ENCODE measurements at regions not wholly inside any gene's neighbourhood (a gene's known extent, or its start where the extent isn't known, plus 50 kb on each side); places are given as distances from the start of the nearest gene placed in this dataset.
"Not testable (repeated sequence)": the region's sequence is repeated elsewhere in the genome, so short reads cannot be mapped to it uniquely, and the experiment has no call there.

GRCh38 chr2:144774809-144775208 is 254.9 kb upstream of the ZEB2 start:
- DNase-seq (ENCODE audit: extremely low read depth, low read depth) = no peak

DNA sequence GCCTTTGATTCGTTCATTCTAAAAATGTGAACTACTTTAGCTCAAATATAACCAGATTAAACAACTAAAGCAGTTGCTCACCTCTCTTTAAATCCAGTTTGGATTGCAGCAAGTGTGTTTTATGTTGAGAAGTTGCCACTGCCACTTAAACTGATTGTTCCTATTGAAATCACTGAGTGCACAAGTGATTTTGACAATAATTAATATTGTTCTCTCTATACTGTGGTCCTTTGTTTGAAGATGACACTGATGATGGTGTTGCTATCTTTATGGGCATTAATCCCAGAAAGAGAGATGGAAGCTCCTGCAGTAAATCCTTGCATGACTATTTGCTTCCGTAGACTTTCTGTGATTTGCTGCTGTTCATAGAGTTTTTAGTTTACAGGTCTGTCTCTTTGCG is 251.4 kb upstream of the ZEB2 start:
- no peak for DNase-seq (ENCODE audit: extremely low read depth, low read depth)

DNA sequence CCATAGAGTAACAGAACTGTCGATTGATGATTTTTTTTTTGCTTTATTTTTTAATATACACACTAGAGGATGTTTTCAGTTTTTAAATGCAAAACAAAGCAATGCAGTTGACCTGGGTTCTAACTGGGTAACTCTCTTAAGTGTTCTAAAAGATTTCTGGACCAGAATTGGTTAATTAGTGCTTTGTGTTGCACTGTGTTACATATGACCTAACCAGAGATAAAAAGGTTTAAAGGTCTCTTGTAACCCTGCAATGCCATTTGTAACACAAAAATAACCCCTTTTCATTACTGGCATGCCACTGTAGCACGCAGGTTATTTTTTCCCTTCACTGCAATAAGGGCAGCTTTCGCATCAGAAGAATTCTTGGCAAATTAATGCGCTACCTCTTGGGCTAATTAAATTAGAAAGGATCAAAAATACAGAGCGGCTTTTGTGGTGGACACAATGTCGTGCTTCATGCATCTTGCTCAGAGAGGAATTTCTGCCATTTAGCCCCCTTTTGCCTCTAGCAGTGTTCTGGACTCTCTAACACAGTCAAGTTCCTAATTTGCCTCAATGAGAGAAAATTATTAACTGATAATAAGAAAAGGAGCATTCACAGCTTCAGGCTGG is 250.8 kb upstream of the ZEB2 start:
- no peak for DNase-seq (ENCODE audit: extremely low read depth, low read depth)

- not testable (repeated sequence) for DNase-seq (ENCODE audit: extremely low read depth, low read depth)
These were observed 241.0 kb upstream of the ZEB2 start for GRCh38 chr2:144760939-144761338.

GRCh38 chr2:144759746-144760145 is 239.8 kb upstream of the ZEB2 start:
- DNase-seq (ENCODE audit: extremely low read depth, low read depth) = no peak

DNA sequence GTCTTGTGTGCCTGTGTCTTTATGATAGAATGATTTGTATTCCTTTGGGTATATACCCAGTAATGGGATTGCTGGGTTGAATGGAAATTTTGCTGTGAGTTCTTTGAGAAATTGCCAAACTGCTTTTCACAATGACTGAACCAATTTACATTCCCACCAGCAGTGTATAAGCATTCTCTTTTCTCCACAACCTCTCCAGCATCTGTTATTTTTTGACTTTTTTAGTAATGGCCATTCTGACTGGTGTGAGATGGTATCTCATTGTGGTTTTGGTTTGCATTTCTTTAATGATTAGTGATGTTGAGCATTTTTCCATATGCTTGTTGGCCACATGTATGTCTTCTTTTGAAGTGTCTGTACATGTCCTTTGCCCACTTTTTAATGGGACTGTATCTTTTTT is 238.3 kb upstream of the ZEB2 start:
- not testable (repeated sequence) for DNase-seq (ENCODE audit: extremely low read depth, low read depth)

- DNase-seq (ENCODE audit: extremely low read depth, low read depth) = no peak
These were observed 233.5 kb upstream of the ZEB2 start for GRCh38 chr2:144753416-144753815.

DNA sequence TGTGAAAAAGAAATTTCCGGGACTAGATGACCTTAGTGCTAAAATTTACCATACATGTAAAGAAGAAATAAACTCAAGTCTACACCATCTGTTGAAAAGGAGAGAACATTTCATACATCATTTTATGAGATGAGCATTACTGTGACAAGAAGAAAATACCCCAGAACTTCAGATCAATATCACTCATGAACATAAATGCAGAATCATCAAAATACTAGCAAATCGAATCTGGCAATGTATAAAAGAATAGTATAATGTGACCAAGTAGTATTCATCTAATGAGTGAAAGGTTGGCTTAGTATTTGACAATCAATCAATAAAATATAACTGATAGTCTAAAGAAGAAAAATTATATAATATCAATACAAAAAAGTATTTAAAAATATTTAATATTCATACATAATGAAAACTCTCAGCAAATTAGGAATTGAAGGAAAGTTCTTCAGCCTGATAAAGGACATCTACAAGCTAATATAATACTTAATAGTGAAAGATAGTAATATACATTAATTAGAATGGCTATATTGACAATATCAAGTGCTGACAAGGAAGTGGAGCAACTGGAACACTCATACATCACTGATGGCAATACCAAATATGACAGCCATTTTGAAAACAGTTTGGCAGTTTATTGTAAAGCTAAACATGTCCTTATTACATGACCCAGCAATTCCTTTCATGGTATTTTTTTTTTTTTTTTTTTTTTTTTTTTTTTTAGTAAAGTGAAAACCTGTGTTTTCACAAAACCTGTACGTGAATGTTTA is 231.4 kb upstream of the ZEB2 start:
- no peak for DNase-seq (ENCODE audit: extremely low read depth, low read depth)

GRCh38 chr2:144749188-144749587 is 229.3 kb upstream of the ZEB2 start:
- no peak for DNase-seq (ENCODE audit: extremely low read depth, low read depth)

- no peak for DNase-seq (ENCODE audit: extremely low read depth, low read depth)
These were observed 228.5 kb upstream of the ZEB2 start for GRCh38 chr2:144748443-144748842.

GRCh38 chr2:144747571-144747970 is 227.7 kb upstream of the ZEB2 start:
- no peak for DNase-seq (ENCODE audit: extremely low read depth, low read depth)

GRCh38 chr2:144745424-144745823 is 225.5 kb upstream of the ZEB2 start:
- DNase-seq (ENCODE audit: extremely low read depth, low read depth) = no peak

- no peak for DNase-seq (ENCODE audit: extremely low read depth, low read depth)
These were observed 218.8 kb upstream of the ZEB2 start for GRCh38 chr2:144738749-144739148.

GRCh38 chr2:144730711-144731110 is 210.8 kb upstream of the ZEB2 start:
- no peak for DNase-seq (ENCODE audit: extremely low read depth, low read depth)

DNA sequence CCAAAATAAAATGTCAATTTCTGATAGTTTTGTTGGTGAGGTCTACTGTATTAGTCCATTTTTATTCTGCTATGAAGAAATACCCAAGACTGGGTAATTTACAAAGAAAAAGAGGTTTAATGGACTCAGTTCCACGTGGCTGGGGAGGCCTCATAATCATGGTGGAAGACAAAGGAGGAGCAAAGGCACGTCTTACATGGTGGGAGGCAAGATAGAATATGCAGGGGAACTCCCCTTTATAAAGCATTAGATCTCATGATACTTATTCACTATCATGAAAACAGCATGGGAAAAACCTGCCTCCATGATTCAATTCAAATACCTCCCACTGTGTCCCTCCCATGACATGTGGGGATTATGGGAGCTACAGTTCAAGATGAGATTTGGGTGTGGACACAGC is 204.5 kb upstream of the ZEB2 start:
- not testable (repeated sequence) for DNase-seq (ENCODE audit: extremely low read depth, low read depth)

- DNase-seq (ENCODE audit: extremely low read depth, low read depth) = no peak
These were observed 198.5 kb upstream of the ZEB2 start for GRCh38 chr2:144718376-144718775.

GRCh38 chr2:144715992-144716391 is 196.1 kb upstream of the ZEB2 start:
- no peak for DNase-seq (ENCODE audit: extremely low read depth, low read depth)

DNA sequence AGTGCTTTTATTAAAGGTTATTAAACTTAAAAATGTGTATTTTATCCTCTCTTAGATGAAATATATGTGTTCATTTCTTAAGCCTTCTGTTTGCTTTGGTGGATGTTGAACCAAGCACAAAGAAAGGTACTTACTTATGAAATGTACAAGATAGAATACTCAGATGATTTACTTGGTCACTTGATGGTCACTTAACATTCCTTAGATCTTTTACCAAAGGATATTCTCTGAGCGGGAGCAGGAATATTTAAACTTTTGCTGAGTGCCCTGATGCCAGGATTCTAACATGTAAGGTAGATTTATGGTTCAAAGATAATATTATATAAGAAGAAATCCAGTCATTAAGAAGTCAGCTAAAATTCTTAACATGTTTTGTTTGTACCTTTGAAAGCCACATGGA is 193.5 kb upstream of the ZEB2 start:
- no peak for DNase-seq (ENCODE audit: extremely low read depth, low read depth)

GRCh38 chr2:144712550-144712940 is 192.6 kb upstream of the ZEB2 start:
- DNase-seq (ENCODE audit: extremely low read depth, low read depth) = no peak

- DNase-seq (ENCODE audit: extremely low read depth, low read depth) = no peak
These were observed 192.0 kb upstream of the ZEB2 start for GRCh38 chr2:144711630-144712549.

DNA sequence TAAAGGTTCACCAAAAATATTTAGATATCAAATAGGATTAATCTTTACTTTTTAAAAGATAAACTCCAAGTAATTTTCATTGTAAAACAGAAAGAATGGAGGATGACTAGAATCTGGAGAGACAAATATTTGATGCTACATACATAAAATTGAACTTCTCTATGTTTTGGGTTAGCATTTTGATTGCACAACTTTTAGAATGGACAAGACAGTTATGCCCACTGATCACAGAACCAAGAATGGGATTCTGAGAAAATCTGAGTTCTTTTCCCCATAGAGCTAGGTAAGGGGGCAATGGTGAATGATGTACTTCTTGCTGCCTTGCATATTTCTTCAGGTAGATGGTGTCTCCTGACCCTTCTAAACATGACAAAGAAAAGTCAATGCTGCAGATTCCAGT is 191.2 kb upstream of the ZEB2 start:
- DNase-seq (ENCODE audit: extremely low read depth, low read depth) = no peak

DNA sequence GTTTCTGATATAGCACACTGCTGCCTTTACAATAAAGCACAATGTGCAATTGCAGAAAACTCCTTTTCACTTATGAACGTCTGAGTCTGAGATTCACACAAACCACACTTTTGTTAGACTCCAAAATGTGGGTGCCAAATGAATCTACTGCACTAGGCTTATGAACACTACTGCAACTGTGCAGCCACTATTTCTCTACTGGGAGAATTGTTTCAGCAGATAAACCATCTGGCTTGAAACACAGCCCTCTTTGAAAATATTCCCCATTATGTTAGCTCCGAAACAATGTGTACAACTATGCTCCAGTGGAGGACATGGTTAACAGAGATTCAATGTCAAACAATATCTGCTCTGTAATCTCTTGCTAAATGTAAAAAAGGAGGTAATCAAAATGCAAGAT is 188.7 kb upstream of the ZEB2 start:
- DNase-seq (ENCODE audit: extremely low read depth, low read depth) = no peak

All from NCI-H460 (cell line).